ENCODE measurements at regions not wholly inside any gene's neighbourhood (a gene's known extent, or its start where the extent isn't known, plus 50 kb on each side); places are given as distances from the start of the nearest gene placed in this dataset.

GRCh38 chr20:40775561-40776146 is 86.6 kb upstream of the MAFB start:
- H3K4me1 ChIP-seq (ENCODE audit: control insufficient read depth in 5 of 5, insufficient read depth in 5 of 5, low read length in 5 of 5), result peaks cover 0 to 11% (median 0%) of the 10 kb centered on the region in 5 donors
- no peak overlapping the region for H3K27ac ChIP-seq (ENCODE audit: low read depth in 1 of 2, low read length in 1 of 2)
- WGBS, 2 donors, result 79 to 91% methylated on average over 2 of the region's 2 CpGs
- no peak for ATAC-seq (ENCODE audit: insufficient read depth, low FRiP score)
- H3K36me3 ChIP-seq (ENCODE audit: control insufficient read depth in 4 of 4, insufficient read depth in 4 of 4, low read length in 4 of 4), result no peaks in the 10 kb centered on the region
- H3K9me3 ChIP-seq (ENCODE audit: control insufficient read depth in 4 of 4, insufficient read depth in 3 of 4, low read length in 3 of 4), result no peaks in the 10 kb centered on the region
- DNase-seq, result no peak
- no peak overlapping the region for H3K4me3 ChIP-seq
- no peak for TF ChIP-seq CTCF (IDR thresholded peaks at IDR 0.05; ENCODE audit: control extremely low read depth, extremely low read depth)
- H3K9ac ChIP-seq (ENCODE audit: insufficient read depth in 1 of 2, low read length in 2 of 2), result no peak overlapping the region
- peaks cover 0 to 4% (median 0%) of the 10 kb centered on the region in 3 donors for H3K27me3 ChIP-seq (ENCODE audit: control insufficient read depth in 3 of 3, insufficient read depth in 3 of 3, low read length in 2 of 3)

GRCh38 chr20:40776466-40777457 is 87.7 kb upstream of the MAFB start:
- H3K9me3 ChIP-seq (ENCODE audit: control insufficient read depth in 4 of 4, insufficient read depth in 3 of 4, low read length in 3 of 4), result no peaks in the 10 kb centered on the region
- DNase-seq, result no peak
- ATAC-seq (ENCODE audit: insufficient read depth, low FRiP score), result no peak
- TF ChIP-seq CTCF (IDR thresholded peaks at IDR 0.05; ENCODE audit: control extremely low read depth, extremely low read depth), result no peak
- 84 to 87% methylated on average over 13 of the region's 13 CpGs for WGBS, 2 donors
- H3K4me1 ChIP-seq (ENCODE audit: control insufficient read depth in 5 of 5, insufficient read depth in 5 of 5, low read length in 5 of 5), result peaks cover 0 to 7% (median 1%) of the 10 kb centered on the region in 5 donors
- no peak overlapping the region for H3K27ac ChIP-seq (ENCODE audit: low read depth in 1 of 2, low read length in 1 of 2)
- no peak overlapping the region for H3K9ac ChIP-seq (ENCODE audit: insufficient read depth in 1 of 2, low read length in 2 of 2)
- no peaks in the 10 kb centered on the region for H3K36me3 ChIP-seq (ENCODE audit: control insufficient read depth in 4 of 4, insufficient read depth in 4 of 4, low read length in 4 of 4)
- peaks cover 0 to 4% (median 0%) of the 10 kb centered on the region in 3 donors for H3K27me3 ChIP-seq (ENCODE audit: control insufficient read depth in 3 of 3, insufficient read depth in 3 of 3, low read length in 2 of 3)
- H3K4me3 ChIP-seq, result no peak overlapping the region

GRCh38 chr20:40777653-40778052 is 88.6 kb upstream of the MAFB start:
- no peaks in the 10 kb centered on the region for H3K9me3 ChIP-seq (ENCODE audit: control insufficient read depth in 4 of 4, insufficient read depth in 3 of 4, low read length in 3 of 4)
- no peak overlapping the region for H3K27ac ChIP-seq (ENCODE audit: low read depth in 1 of 2, low read length in 1 of 2)
- no peak for DNase-seq
- TF ChIP-seq CTCF (IDR thresholded peaks at IDR 0.05; ENCODE audit: control extremely low read depth, extremely low read depth), result no peak
- no peak overlapping the region for H3K4me3 ChIP-seq
- H3K4me1 ChIP-seq (ENCODE audit: control insufficient read depth in 5 of 5, insufficient read depth in 5 of 5, low read length in 5 of 5), result peaks cover 0 to 7% (median 0%) of the 10 kb centered on the region in 5 donors
- H3K36me3 ChIP-seq (ENCODE audit: control insufficient read depth in 4 of 4, insufficient read depth in 4 of 4, low read length in 4 of 4), result no peaks in the 10 kb centered on the region
- ATAC-seq (ENCODE audit: insufficient read depth, low FRiP score), result no peak
- no peak overlapping the region for H3K9ac ChIP-seq (ENCODE audit: insufficient read depth in 1 of 2, low read length in 2 of 2)
- peaks cover 0 to 8% (median 0%) of the 10 kb centered on the region in 3 donors for H3K27me3 ChIP-seq (ENCODE audit: control insufficient read depth in 3 of 3, insufficient read depth in 3 of 3, low read length in 2 of 3)
